ENCODE measurements at regions not wholly inside any gene's neighbourhood (a gene's known extent, or its start where the extent isn't known, plus 50 kb on each side); places are given as distances from the start of the nearest gene placed in this dataset.
"Not testable (repeated sequence)": the region's sequence is repeated elsewhere in the genome, so short reads cannot be mapped to it uniquely, and the experiment has no call there.

GRCh38 chr9:30534896-30535295, 1849.5 kb upstream of the ACO1 start:
- H3K36me3 Mint-ChIP-seq, result no peaks in the 10 kb centered on the region
- H3K9me3 Mint-ChIP-seq, result peaks cover 7 to 27% (median 19%) of the 10 kb centered on the region in 6 donors
- no peak for DNase-seq
- H3K4me3 Mint-ChIP-seq, result no peak overlapping the region
- no peaks in the 10 kb centered on the region for H3K4me1 Mint-ChIP-seq
- H3K27me3 Mint-ChIP-seq (ENCODE audit: low read depth in 3 of 3), result no peaks in the 10 kb centered on the region
- no peak overlapping the region for H3K27ac Mint-ChIP-seq

- no peaks in the 10 kb centered on the region for H3K4me1 Mint-ChIP-seq
- H3K4me3 Mint-ChIP-seq, result no peak overlapping the region
- no peak overlapping the region for H3K27ac Mint-ChIP-seq
- no peaks in the 10 kb centered on the region for H3K27me3 Mint-ChIP-seq (ENCODE audit: low read depth in 3 of 3)
- no peak for DNase-seq
- no peaks in the 10 kb centered on the region for H3K36me3 Mint-ChIP-seq
- peaks cover 7 to 26% (median 20%) of the 10 kb centered on the region in 6 donors for H3K9me3 Mint-ChIP-seq
Measured at GRCh38 chr9:30536494-30536893, 1847.9 kb upstream of the ACO1 start.

- H3K27me3 Mint-ChIP-seq (ENCODE audit: low read depth in 3 of 3); DNase-seq; H3K36me3 Mint-ChIP-seq; H3K4me1 Mint-ChIP-seq; H3K27ac Mint-ChIP-seq; H3K4me3 Mint-ChIP-seq: not testable (repeated sequence)
- peaks cover 6 to 26% (median 19%) of the 10 kb centered on the region in 6 donors for H3K9me3 Mint-ChIP-seq
Measured at GRCh38 chr9:30539696-30540095, 1844.7 kb upstream of the ACO1 start.

GRCh38 chr9:30574355-30575151, 1809.9 kb upstream of the ACO1 start:
- H3K36me3 Mint-ChIP-seq, result no peaks in the 10 kb centered on the region
- no peak overlapping the region for H3K4me3 Mint-ChIP-seq
- H3K27ac Mint-ChIP-seq, result no peak overlapping the region
- DNase-seq, result no peak
- no peaks in the 10 kb centered on the region for H3K27me3 Mint-ChIP-seq (ENCODE audit: low read depth in 3 of 3)
- H3K9me3 Mint-ChIP-seq, result peaks cover 8 to 36% (median 22%) of the 10 kb centered on the region in 6 donors
- no peaks in the 10 kb centered on the region for H3K4me1 Mint-ChIP-seq

GRCh38 chr9:30575218-30575617, 1809.2 kb upstream of the ACO1 start:
- peaks cover 8 to 37% (median 20%) of the 10 kb centered on the region in 6 donors for H3K9me3 Mint-ChIP-seq
- H3K4me3 Mint-ChIP-seq, result no peak overlapping the region

GRCh38 chr9:30575691-30576090, 1808.8 kb upstream of the ACO1 start:
- H3K4me1 Mint-ChIP-seq, result no peaks in the 10 kb centered on the region
- no peak overlapping the region for H3K27ac Mint-ChIP-seq
- H3K27me3 Mint-ChIP-seq (ENCODE audit: low read depth in 3 of 3), result no peaks in the 10 kb centered on the region
- H3K36me3 Mint-ChIP-seq, result no peaks in the 10 kb centered on the region
- no peak overlapping the region for H3K4me3 Mint-ChIP-seq
- DNase-seq, result no peak
- peaks cover 8 to 32% (median 16%) of the 10 kb centered on the region in 6 donors for H3K9me3 Mint-ChIP-seq

More at GRCh38 chr9:30575218-30575617, 1809.2 kb upstream of the ACO1 start:
- DNase-seq, result no peak
- Mint-ChIP-seq H3K27ac (no peak overlapping the region), H3K36me3 (no peaks in the 10 kb centered on the region), H3K27me3 (ENCODE audit: low read depth in 3 of 3) (no peaks in the 10 kb centered on the region), H3K4me1 (no peaks in the 10 kb centered on the region)

- peaks cover 4 to 35% (median 15%) of the 10 kb centered on the region in 6 donors for H3K9me3 Mint-ChIP-seq
- peaks cover 0 to 1% (median 0%) of the 10 kb centered on the region in 3 donors for H3K27me3 Mint-ChIP-seq (ENCODE audit: low read depth in 3 of 3)
- no peak overlapping the region for H3K4me3 Mint-ChIP-seq
- H3K4me1 Mint-ChIP-seq, result no peaks in the 10 kb centered on the region
- no peak for DNase-seq
- no peak overlapping the region for H3K27ac Mint-ChIP-seq
- peaks cover 0 to 2% (median 0%) of the 10 kb centered on the region in 3 donors for H3K36me3 Mint-ChIP-seq
Measured at GRCh38 chr9:30579810-30580209, 1804.6 kb upstream of the ACO1 start.

- Mint-ChIP-seq H3K27ac (no peak overlapping the region), H3K4me1 (no peaks in the 10 kb centered on the region), H3K4me3 (no peak overlapping the region), H3K27me3 (ENCODE audit: low read depth in 3 of 3) (peaks cover 0 to 4% (median 1%) of the 10 kb centered on the region in 3 donors), H3K9me3 (peaks cover 3 to 31% (median 12%) of the 10 kb centered on the region in 6 donors), H3K36me3 (peaks cover 0 to 2% (median 0%) of the 10 kb centered on the region in 3 donors)
- DNase-seq, result no peak
Measured at GRCh38 chr9:30582240-30582639, 1802.2 kb upstream of the ACO1 start.

- Mint-ChIP-seq H3K4me3 (no peak overlapping the region), H3K9me3 (peaks cover 1 to 21% (median 8%) of the 10 kb centered on the region in 6 donors), H3K27me3 (ENCODE audit: low read depth in 3 of 3) (peaks cover 0 to 4% (median 1%) of the 10 kb centered on the region in 3 donors), H3K27ac (no peak overlapping the region), H3K4me1 (no peaks in the 10 kb centered on the region), H3K36me3 (peaks cover 0 to 2% (median 0%) of the 10 kb centered on the region in 3 donors)
- no peak for DNase-seq
Measured at GRCh38 chr9:30584559-30584958, 1799.9 kb upstream of the ACO1 start.

- H3K36me3 Mint-ChIP-seq, result no peaks in the 10 kb centered on the region
- H3K4me3 Mint-ChIP-seq, result no peak overlapping the region
- H3K9me3 Mint-ChIP-seq, result peaks cover 0 to 10% (median 4%) of the 10 kb centered on the region in 6 donors
- no peaks in the 10 kb centered on the region for H3K4me1 Mint-ChIP-seq
- H3K27ac Mint-ChIP-seq, result no peak overlapping the region
- no peak for DNase-seq
- no peaks in the 10 kb centered on the region for H3K27me3 Mint-ChIP-seq (ENCODE audit: low read depth in 3 of 3)
Measured at GRCh38 chr9:30591461-30591860, 1793.0 kb upstream of the ACO1 start.

GRCh38 chr9:30597608-30598007, 1786.8 kb upstream of the ACO1 start:
- Mint-ChIP-seq H3K4me3 (no peak overlapping the region), H3K4me1 (no peaks in the 10 kb centered on the region), H3K27ac (no peak overlapping the region), H3K9me3 (peaks cover 7 to 31% (median 22%) of the 10 kb centered on the region in 6 donors), H3K27me3 (ENCODE audit: low read depth in 3 of 3) (peaks cover 0 to 1% (median 0%) of the 10 kb centered on the region in 3 donors), H3K36me3 (no peaks in the 10 kb centered on the region)
- DNase-seq, result no peak

GRCh38 chr9:30605936-30606335, 1778.5 kb upstream of the ACO1 start:
- Mint-ChIP-seq H3K4me1 (no peaks in the 10 kb centered on the region), H3K27ac (no peak overlapping the region), H3K27me3 (ENCODE audit: low read depth in 3 of 3) (peaks cover 0 to 1% (median 0%) of the 10 kb centered on the region in 3 donors), H3K4me3 (no peak overlapping the region), H3K9me3 (peaks cover 6 to 43% (median 18%) of the 10 kb centered on the region in 6 donors), H3K36me3 (peaks cover 0 to 3% (median 0%) of the 10 kb centered on the region in 3 donors)
- no peak for DNase-seq

- Mint-ChIP-seq H3K4me1 (no peaks in the 10 kb centered on the region), H3K9me3 (peaks cover 6 to 28% (median 14%) of the 10 kb centered on the region in 6 donors), H3K27me3 (ENCODE audit: low read depth in 3 of 3) (no peaks in the 10 kb centered on the region), H3K27ac (no peak overlapping the region), H3K36me3 (peaks cover 0 to 3% (median 0%) of the 10 kb centered on the region in 3 donors), H3K4me3 (no peak overlapping the region)
- DNase-seq, result no peak
Measured at GRCh38 chr9:30609713-30610112, 1774.7 kb upstream of the ACO1 start.

- not testable (repeated sequence) for H3K27ac Mint-ChIP-seq; H3K36me3 Mint-ChIP-seq; H3K4me1 Mint-ChIP-seq; H3K27me3 Mint-ChIP-seq (ENCODE audit: low read depth in 3 of 3); H3K4me3 Mint-ChIP-seq; DNase-seq
- H3K9me3 Mint-ChIP-seq, result peaks cover 2 to 31% (median 18%) of the 10 kb centered on the region in 6 donors
Measured at GRCh38 chr9:30616782-30617181, 1767.7 kb upstream of the ACO1 start.
